Stromal cell of bone marrow (primary cell): ENCODE measurements at regions not wholly inside any gene's neighbourhood (a gene's known extent, or its start where the extent isn't known, plus 50 kb on each side); places are given as distances from the start of the nearest gene placed in this dataset.

Source experiments
- DNase-seq: peaks from one replicate; pipeline ENCODE4 v3.0.0-alpha.2; 2012; ENCODE audit warnings: low read depth

- no peak for DNase-seq
Observed at GRCh38 chr6:163916315-163917081, 502.0 kb downstream of the QKI start.

GRCh38 chr6:163915131-163915530 is 500.6 kb downstream of the QKI start:
- no peak for DNase-seq

DNA sequence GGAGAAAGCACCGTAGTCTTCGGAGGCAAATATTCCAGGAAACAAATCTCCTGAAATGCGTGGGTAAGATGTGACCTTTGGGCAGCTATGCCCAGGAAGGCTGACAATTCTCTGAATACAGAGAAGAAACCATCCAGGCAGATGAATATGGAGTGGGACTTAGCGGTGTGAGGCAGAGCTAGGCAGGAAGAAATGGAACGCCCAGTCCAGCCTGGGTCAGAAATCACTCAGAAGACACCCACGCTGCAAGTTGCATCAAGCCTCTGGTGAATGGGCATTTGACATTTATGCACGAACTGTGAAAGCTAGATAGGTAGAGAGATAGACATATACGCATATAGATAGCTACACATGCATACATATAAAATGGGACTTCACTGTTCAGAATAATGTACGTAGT is 498.5 kb downstream of the QKI start:
- no peak for DNase-seq

DNA sequence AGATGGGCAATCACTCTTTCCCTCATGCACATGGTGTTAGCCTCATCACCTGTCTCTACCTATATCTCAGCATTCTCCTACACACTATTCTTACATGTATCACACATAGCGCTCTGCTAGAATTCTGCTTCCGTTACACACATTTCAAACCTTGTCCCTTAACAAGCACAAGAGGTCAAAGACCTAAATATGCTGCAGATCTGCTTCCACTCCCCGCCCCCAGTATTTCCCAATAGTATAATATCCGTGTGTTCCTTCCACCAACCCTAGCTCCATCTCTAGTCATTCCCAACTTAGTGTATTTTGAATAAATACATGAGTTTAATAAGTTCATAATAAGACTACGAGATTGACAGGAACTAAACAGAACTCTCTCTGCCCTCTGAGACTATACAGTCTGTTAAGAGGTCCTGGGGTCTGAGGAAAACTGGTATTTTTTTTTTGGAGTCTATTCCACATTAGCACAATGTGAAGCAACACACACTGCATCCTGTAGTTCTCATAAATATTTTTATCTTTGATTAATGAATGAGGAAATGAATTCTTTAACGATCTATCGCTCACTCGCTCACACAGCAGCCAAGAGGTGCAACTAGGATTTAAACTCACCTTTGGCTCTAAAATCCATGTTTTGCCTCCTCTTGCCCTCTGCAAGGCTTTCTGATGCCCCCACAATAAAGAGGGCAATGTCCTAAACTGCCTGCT is 491.6 kb downstream of the QKI start:
- no peak for DNase-seq

- DNase-seq = no peak
Observed at GRCh38 chr6:163904186-163904585, 489.7 kb downstream of the QKI start.

DNA sequence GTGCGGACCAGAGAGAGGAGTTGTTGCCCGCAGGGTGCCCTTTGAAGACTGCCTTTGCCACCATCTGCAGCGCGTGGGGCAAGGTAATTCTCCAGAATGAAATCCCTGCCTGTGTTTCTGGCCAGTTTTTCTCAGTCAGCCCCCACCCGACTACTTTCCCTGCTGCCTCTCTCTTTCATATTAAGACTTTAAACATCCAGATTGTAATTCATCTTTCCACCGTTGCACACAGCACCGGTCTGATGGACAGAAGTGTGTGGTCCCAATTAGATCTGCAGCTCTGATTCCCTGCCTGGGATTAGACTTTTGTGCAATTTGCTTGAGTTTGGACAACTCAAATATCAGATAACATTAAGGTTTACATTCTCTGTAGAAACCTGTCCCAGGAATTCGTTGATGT is 489.0 kb downstream of the QKI start:
- DNase-seq = no peak

GRCh38 chr6:163902993-163903392 is 488.5 kb downstream of the QKI start:
- no peak for DNase-seq

GRCh38 chr6:163901681-163902080 is 487.2 kb downstream of the QKI start:
- DNase-seq = no peak

DNA sequence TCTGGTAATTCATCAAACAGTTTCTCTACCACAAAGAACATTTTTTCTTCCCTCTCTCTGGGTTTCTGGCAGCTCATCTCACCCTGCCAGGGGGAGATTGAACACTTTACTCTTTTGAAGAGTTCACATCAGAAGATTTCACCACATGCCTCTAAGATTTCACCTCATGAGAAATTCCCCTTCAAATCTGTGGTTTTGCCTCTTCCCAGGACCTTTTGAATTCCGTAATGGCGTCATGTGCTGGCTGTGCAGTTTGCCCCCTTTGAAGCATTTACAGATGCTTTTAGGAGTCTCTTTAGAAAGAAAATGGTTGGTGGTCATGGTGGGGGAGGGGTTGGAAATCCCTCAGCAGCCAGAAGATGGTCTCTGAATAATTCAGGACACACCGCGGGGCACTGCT is 486.1 kb downstream of the QKI start:
- no peak for DNase-seq

DNA sequence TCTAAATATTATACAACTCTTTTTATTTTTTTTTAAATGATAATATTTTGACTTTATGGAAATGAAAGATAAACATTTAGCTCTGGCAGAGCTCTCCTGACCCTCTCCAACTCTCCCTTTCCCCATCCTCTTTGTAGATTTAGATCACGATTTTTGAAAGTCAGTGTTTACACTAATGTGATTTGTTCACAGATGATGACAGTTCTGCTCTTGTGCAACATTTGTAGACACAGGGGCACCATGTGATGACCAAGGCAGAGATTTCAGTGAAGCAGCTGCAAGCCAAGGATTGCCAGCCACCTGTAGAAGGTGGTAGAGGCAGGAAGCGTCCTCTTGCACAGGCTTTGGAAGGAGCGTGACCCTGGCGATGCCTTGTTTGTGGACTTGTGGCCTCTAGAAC is 483.2 kb downstream of the QKI start:
- no peak for DNase-seq

- DNase-seq = peak; percentile 71
Observed at GRCh38 chr6:163897030-163897429, 482.5 kb downstream of the QKI start.

DNA sequence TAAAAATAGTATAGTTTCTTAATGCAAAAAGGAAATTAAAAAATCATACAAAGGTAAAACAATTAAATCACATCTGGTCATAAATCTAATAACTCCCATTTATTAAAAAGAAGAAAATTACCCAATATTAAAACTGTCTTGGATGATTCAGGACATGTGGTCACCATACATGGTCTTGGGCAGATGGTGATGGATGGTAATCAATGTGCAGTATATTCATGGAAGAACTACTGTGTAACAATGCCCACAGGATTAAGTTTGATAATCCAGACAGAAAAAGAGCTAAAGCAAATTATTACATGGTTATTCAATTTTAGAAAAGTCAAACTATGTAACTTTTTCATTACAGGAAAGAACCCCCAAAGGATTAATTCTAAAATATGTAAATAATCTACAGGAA is 480.6 kb downstream of the QKI start:
- DNase-seq = no peak

DNA sequence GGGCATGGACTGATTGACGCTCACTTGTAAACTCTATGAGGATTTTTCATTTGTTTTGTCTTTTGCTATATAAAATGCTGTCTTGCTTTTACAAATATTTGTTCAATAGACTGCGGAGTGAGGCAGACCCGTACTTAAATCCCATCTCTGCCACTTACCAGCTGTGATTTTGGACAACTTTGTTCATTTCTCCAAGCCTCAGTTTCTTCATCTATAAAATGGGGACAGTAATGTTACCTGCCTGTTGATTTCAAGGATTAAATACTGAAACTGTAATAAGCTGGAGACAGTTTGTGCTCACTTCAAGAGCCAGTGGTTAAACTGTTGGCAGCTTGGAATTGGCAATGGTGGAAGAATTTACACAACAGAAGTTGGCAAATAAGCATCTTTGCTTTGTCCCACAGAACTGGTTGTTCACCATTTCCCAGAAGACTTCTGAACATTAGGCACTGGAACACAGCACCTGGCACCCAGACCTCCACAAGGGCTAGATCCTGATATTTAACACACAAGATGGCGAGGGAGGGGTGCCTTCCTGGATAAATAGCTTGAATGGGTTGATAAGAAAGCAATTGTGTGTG is 479.2 kb downstream of the QKI start:
- no peak for DNase-seq

- DNase-seq = no peak
Observed at GRCh38 chr6:163892824-163893561, 478.5 kb downstream of the QKI start.

DNA sequence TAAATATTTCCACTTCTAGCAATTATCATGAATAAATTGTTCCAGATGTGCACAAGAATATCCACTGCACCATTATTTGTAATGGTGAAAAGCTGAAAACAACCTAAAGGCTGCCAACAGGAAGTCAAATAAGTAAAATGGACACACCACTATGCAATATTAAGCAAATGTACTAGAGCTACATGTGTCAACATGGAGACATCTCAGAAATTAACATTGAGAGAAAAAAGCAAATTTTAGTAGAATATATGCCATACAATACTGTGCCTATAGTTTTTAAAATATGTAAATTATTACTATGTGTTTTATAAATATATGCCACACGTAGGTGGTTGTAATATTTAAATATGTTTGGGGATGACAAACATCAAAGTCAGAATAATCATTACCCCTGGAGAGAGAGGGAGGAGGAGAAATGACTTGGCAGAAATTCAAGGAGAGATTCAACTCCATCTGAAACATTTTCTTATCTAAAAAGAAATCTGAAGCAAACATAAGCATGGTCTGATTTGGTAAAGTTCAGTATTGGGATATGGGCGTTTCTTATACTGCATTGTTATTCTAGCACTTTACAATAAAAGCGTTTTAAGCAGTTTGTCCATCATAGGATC is 475.5 kb downstream of the QKI start:
- no peak for DNase-seq

DNA sequence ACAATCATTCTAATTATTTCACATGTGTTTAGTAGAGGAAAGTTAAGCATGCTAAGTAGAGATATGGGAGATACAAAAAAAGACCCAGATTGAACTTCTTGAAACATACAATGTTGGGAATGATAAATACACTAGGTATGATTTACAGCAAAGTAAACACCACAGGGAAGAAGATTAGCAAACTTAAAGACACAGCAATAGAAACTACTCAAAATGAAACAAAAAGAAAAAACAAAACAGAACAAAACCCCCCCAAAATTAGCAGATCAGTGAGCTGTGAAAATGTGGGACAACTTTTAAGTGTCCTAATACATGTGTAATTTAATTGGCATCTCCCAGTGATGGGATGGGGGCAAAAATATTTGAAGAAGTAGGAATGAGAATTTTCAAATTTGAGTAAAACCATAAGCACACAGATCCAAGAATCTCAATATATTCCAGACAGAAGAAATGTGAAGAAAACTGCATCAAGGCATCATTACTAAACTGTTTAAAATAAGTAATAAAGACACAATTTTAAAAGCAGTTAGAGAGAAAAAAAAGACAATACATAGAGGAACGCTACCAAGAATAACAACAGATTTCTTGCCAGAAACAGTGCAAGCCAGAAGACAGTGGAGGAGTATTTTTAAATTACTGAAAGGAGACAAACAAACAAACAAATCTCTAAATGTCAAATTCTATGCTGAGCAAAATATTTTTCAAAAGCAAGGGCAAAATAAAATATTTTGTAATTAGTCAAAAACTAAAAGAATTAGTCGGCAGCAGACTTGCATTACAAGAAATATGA is 473.7 kb downstream of the QKI start:
- DNase-seq = no peak

GRCh38 chr6:163886428-163886827 is 471.9 kb downstream of the QKI start:
- no peak for DNase-seq

DNA sequence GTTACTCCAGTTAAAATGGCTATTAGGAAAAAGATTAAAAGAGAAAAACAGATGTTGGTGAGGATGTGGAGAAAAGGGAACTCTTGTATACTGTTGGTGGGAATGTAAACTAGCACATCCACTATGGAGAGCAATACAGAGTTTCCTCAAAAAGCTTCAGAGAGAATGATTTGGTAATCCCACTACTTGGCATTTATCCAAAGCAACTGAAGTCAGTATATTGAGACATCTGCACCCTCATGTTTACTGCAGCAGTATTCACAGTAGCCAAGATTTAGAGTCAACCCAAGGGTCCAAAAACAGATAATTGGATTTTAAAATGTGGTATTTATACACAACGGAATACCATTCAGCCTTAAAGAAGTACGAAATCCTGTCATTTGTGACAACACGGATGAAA is 469.5 kb downstream of the QKI start:
- DNase-seq = no peak

DNA sequence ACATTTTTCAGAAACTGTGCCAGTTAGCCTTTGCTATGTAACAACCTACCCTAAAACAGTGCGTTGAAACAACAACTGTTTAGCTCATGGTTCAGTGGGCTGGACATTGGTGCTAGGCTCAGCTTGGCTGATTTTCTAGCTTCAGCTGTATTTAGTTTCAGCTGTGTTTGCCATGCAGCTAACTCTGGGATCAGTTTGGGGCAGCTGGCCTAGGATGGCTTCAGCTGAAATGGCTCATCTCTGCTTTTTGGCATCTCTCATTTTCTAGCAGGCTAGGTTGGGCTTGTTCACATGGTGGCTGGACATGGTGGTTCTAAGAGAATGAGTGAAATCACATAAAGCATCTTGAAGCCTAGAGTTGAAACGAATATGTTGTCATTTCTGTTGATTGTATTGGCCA is 464.2 kb downstream of the QKI start:
- no peak for DNase-seq

GRCh38 chr6:163877877-163878639 is 463.5 kb downstream of the QKI start:
- DNase-seq = no peak

DNA sequence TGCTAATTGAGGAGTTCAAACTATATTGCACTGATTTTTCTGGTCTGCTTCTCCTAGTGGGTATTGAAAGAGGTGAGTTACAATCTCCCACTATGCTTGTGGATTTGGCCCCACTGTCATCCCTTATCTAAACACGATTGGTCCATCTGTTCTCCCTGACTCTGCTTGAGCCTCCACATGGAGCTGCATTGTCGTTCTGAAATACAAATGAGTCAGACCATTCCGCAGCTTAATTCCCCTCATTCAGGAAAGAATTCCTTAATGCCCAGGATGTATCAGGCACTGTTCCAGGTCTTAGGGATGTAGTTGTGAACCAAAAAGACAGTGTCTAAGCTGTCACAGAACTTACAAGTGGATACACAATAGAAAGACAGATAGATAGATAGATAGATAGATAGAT is 461.9 kb downstream of the QKI start:
- no peak for DNase-seq
